GDM1 (cell line): ENCODE measurements at regions not wholly inside any gene's neighbourhood (a gene's known extent, or its start where the extent isn't known, plus 50 kb on each side); places are given as distances from the start of the nearest gene placed in this dataset.
A peak's percentile ranks its signal among the peaks of the same experiment; 100 is the strongest.
"Not testable (repeated sequence)": the region's sequence is repeated elsewhere in the genome, so short reads cannot be mapped to it uniquely, and the experiment has no call there.

ENCODE experiments used
- DNase-seq: peaks from one replicate; lab custom pipeline; 2025; lab: John Stamatoyannopoulos, UW

DNA sequence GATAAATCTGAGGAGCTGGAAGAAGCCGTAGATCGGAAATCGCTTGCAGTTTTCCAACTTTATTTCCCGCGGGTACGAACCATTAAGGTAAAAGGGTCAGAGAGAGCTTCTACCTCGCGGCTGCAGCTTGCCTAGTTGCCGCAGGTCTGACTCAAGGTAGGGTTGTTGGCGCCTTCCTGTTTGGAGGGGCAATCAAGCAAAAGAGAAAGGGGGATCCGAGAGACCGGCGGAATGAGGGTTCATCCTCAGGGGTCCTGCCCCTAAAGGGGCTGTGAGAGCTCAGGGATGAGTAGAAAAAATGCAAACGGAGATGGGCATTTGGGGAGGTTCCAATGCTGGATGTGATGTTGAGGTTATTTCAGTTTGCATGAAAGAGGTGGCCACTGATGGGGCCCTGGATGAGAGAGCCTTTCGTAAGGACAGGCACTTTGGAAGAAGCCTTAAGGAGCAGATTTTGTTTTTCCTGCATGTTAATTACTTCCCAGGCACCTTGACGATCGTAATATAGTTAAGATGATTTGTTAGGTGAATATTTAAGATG, 265.4 kb downstream of the CGGBP1 start:
- DNase-seq = peak; percentile 29

DNA sequence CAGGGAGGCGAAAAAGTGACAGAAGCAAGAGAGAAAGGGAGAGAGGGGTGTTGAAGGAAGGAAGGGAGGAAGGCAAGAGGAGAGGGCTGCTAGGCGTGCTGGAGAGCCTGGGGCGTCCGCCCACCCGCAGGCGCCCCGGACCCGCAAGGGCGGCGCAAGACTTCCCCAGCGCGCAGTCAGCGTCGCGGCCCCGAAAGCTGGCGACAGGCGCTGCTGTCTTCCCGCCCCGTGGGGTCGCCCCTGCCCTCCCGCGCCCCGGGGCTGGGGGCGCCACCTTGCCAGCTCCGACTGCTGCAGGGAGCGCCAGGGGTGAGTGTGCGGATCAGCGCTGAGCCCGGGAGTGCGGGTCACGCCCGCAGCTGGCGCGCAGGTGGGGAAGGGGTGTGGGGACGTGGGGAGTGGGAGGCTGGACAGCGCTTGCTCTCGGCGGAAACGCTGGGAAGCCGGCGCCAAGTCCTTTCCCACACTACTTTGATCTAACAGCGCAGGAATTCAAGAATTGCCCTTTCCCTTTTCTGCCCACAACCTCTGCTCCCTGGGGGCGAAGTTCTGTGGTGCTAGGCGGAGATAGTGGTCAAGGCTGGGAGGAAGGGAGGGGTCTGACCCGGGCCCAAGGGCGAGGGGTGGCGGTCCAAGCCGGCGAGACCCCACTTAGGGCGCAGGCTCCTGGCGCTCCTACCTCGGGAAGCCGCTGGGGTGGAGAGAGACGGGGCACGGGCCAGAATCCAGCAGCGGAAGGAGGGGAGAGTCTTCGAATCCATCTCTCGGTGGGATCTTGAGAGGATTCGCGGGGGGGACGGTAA, 266.1 kb downstream of the CGGBP1 start, which contains the start of gene HTR1F:
Gene HTR1F, plus strand, starts transcription at position 173 of the 803 bp plus-strand sequence.
- peak; percentile 68 for DNase-seq

DNA sequence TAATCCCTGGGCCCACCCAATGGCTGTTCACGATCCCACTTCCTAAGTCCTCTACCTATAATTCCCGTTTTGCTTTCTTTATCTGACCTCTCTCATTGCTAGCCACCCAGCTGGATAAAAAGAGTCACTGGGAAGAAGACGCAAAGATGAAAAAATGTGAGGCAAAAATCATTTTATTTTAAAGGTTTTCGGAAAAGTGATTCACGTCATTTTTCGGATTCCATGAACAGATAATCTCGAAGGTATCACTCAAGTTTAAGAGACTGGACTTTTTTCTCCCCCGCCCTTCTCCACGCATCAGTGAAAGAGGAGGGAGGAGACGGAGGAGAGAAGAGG, 266.6 kb downstream of the CGGBP1 start:
- no peak for DNase-seq

DNA sequence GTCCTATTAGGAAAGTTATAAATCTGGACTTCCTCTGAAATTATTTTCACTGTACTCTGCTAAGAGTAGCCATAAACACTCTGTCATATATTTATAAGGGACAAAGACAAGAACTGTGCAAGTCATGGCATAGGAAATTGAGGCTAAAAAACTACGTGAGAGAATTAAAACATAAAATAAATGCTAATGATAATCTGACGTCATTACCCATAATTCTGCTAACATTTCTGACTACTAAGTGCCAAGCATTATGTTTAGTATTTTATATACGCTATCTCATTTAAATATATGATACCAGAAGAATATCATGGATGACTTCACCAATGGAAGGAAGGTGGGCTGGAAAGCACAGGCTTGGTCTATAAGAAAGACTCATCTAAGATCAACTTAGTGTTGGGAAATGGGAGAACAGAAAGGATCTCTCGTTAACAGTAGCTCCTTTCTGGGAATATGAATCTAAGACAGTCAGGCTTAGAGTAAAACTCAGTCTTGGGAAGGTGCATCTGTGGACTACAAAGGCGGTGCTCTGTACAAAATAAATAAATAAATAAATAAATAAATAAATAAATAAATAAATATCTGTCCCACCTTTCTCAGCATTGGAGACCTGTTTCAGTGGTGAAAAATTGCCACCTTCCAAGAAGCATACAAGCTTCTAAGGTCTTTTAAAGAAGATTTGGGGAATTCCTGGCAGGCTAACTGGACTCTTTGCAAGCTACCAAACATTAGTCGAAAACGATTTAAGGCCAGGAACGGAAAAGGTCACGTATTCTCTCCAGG, 267.4 kb downstream of the CGGBP1 start:
- no peak for DNase-seq

DNA sequence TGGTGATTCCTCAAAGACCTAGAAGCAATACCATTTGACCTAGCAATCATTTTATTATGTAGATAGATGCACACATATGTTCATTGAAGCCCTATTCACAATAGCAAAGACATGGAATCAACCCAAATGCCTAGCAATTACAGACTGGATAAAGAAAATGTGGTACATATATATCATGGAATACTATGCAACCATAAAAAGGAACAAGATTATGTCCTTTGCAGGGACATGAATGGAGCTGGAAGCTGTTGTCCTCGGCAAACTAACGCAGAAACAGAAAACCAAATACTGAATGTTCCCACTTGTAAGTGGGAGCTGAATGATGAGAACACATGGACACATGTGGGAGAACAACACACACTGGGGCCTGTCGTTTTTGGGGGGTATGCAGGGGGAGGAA, 269.8 kb downstream of the CGGBP1 start:
- DNase-seq = not testable (repeated sequence)

DNA sequence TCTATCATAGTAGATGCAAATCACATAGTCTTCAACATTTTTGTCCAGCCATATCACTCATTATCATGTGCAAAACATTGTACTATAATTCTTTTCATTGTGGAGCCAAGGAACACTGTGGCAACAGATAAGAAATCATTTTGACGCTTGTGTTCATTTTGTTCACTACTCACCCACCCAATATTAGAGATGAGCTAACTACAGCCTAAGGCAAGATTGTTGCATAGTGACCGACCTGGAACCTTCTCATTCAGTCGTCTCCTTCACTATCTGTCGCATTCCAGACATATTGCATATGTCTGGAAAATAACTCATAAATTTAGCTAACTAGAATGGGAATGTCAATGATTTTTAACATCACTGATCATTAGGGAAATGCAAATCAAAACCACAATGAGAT, 270.3 kb downstream of the CGGBP1 start:
- DNase-seq = no peak

DNA sequence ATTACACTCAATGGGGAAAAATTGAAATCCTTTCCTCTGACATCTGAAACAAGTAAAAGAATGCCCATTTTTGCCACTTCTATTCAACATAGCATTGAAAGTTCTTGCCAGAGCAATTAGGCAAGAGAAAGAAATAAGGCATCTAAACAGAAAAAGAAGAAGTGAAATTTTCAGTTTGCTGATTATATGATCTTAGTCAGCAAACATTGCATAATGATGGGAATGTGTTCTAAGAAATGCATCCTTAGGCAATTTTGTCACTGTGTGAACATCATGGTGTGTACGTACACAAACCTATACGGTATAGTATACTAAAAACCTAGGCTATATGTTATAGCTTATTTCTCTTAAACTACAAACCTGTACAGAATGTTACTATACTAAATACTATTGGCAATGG, 278.0 kb downstream of the CGGBP1 start:
- DNase-seq = no peak

DNA sequence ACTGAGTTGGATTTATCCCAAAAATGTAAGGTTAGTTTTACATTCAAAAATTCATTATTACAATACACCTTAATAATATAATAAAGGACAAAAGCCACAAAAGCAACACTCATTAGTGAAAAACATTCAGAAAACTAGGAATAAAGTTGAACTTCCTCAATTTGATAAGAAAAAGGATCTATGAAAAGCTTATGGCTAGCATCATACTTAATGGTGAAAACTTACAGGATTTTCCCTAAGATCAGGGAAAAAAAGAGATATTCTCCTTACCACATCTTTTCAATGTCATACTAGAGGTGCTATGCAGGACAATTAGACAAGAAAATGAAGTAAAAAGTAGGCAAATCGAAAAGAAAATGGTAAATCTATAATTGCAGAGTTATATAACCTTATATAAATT, 279.9 kb downstream of the CGGBP1 start:
- DNase-seq = no peak

DNA sequence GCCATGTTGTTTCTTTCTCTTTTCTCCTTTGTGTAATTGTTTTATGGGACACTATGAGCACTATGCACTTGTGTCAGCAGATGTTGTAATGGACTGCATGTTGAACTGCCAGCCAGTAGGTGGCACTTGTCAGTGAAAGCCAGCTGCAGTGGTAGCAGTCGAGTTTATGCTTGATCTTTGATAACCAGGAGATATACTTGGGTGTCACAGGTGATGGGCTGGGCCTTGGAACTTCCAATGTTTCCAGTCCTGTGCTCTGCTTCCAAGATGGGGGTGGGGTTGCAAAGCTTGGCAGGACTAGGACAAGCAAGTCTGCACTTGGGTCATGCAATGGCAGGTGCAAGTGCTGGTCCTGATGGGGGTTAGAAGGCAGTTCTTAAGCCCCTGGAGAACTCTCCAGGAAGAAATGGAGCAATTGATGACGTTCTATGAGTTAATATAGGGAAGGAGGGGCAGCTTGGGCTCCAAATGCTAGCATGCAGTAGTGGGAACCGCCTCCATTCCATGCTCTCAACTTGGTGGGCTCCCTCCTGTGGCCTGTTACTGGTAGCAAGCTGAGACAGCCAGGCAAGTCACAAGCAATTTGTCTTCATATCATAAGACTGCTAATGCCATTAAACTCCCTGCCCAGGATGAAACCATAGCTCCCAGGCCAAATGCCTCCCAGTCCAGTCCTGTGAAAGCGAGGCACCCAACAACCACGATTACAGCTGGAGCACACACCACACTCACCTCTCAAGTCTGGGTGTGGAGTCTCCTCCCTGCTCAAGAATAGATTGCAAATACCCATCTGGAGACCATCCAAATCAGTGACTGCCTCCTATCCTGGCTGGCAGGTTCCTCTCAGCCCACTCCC, 287.2 kb downstream of the CGGBP1 start:
- peak; percentile 25 for DNase-seq

DNA sequence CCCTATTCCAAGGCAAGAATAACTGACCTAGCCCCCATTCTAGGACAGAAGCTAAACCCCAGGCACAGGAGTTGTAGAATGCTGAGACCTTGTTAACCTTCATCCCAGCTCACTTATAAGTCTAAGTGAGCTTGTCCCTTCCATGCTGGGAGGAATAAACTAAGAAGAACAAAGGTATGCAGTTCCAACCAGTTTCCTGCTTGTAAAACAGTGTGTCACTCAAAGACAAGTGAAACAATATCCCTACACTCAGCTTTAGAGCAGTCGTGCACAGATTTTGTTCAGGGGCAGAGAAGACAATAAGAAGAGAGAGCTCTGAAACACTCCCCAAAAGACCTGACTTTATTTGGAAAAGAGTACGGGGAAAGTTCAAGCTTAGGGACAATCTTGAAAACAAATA, 292.1 kb downstream of the CGGBP1 start:
- DNase-seq = no peak

DNA sequence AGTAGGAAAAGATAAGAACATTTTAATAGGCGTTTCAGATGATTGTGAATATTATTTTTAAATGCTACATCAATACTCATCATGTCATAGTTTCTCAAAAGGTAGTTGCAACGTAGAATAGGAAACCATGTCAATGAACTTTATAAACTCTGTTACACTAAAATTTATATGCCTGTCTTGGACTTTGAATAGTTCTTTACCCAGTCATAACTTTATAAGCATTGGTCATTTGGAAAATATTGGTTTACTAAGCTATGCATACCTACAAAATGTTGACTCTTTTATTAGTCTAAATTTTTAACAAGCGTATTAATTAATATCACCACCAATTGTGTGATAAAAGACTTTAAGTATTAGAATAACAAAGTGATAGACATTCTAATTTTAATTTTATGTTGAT, 293.5 kb downstream of the CGGBP1 start:
- DNase-seq = no peak

DNA sequence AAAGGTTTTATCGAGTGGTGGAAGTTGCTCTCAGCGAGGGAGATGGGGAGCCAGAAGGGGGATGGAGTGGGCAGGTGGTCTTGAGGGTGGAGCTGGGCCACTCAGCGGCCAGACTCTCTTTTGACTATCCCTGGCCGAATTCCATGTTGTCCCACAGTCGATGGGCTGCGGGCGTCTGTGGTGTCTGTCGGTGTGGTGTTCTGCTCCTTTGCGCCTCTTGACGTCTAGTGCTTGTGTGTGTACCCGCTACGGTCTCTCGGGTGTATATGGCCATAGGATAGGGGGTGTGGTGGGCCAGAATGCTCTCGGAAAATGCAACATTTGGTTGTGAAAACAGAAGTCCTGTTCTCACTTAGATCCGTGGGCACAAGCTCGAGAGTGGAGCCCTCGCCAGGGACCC, 297.0 kb downstream of the CGGBP1 start:
- DNase-seq = no peak

DNA sequence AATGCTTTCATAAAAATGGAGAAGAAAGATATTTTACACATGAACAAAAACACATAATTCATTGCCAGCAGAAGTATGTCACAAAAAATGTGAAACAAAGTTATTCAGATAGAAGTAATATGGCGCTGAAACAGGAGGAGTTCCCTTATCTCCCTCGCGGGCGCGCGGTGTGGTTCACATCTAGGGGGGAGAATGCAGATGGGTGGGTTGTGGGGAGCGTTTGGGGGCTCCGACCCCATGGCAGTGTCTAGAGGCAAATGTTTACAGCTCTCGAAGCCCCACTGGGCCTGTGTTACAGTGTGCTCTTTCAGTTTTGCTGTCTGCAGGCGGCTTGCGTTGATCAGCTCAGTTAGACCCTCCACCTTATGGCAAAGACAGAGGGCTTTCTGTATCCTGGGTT, 297.5 kb downstream of the CGGBP1 start:
- DNase-seq = no peak

DNA sequence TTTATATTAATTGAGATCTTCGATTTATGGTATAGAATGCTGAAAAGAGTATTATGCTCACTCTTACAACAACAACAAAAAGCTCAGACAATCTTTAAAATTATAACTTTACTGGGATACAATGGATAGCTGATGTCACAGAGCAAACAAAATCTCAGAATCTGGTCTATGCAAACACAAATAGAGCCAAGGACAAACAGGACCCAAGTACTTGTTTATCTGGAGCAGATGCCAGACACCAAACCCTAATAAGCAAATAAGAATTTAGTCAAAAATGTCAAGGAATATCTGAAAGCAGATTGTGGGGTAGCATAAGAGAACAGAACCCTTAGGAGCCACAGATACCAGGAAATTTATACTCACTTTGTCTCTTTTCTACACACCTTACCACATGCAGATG, 302.2 kb downstream of the CGGBP1 start:
- no peak for DNase-seq

DNA sequence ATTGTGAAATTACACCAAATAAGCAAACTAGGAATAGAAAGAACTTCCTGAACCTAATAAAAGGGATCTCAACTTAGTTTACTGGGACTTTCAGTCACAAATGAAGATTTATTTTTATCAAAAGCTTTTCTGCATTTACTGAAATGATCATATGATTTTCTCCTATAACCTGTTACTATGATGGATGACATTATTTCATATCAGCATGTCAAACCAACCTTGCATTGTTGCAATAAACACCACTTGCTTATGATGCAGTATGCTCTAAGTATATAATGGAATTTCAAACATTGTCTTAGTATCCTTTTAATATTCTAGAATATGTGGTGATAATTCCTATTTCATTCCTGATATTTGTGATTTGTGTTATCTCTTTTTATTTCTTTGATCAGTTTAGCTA, 303.0 kb downstream of the CGGBP1 start:
- no peak for DNase-seq

DNA sequence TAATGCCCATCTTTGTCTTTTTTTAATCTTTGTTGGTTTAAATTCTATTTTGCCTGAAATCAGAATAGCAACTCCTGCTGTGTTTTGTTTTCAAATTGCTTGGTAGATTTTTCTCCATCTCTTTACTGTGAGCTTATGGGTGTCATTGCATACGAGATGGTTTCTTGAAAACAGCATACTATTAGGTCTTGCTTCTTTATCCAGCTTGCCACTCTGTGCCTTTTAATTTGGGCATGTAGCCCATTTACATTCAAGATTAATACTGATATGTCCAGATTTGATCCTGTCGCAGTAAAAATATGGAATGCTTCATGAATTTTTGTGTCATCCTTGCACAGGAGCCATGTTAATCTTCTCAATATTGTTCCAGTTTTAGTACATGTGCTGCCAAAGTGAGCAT, 316.6 kb downstream of the CGGBP1 start:
- no peak for DNase-seq

DNA sequence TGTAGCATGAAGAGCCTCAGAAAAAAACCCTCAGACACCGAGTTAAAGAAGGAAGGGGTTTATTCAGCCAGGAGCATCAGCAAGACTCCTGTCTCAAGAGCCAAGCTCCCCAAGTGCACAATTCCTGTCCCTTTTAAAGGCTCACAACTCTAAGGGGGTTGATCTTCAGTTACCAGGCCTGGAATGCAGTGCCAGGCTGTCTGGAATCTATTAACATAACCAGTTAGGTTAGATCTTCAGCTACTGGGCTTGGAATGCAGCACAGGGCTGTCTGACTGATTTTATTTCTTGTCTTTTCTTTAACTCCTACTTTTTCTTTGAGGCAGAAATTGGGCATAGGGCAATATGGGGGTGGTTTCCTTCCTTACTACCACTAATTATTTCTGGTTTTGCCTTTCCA, 317.9 kb downstream of the CGGBP1 start:
- DNase-seq = not testable (repeated sequence)

DNA sequence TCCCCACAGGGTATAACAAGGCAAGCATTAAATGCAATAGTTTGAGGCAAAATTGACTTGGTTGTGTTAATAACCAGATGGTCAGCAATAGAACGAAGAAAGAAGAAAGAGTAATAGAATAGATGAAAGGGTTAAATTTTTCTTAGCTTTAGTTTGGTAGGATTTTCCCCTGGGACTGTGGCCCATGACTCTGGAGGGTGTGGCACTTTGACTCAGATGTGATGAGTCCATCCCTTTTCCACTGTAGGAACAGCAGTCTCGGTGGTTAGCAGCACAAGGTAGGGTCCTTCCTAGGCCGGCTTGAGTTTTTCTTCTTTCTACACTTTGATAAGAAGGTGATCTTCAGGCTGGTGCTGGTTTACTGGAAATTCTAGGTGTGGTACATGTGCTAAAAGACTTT, 321.0 kb downstream of the CGGBP1 start:
- DNase-seq = not testable (repeated sequence)

DNA sequence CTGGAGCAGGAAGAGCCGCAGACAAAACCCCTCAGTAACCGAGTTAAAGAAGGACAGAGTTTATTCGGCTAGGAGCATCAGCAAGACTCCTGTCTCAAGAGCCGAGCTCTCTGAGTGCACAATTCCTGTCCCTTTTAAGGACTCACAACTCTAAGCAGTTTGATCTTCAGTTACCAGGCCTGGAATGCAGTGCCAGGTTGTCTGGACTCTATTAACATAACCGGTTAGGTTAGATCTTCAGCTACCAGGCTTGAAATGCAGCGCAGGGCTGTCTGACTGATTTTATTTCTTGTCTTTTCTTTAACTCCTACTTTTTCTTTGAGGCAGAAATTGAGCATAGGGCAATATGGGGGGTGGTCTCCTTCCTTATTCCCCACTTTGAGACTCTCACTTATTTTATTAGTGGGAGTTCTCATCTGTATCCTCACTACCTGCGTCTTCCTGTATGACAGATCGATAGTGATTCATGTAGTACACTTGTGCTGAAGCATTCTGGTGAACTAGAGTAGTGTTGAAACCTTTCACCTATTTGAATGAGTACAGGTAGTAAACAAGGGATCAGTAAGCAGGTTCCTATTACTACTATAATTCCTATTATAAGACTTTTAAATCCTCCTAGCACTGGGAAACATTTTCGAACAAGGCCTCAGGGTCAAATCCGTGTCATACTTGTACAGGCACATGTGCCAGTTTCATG, 325.0 kb downstream of the CGGBP1 start:
- DNase-seq = no peak

DNA sequence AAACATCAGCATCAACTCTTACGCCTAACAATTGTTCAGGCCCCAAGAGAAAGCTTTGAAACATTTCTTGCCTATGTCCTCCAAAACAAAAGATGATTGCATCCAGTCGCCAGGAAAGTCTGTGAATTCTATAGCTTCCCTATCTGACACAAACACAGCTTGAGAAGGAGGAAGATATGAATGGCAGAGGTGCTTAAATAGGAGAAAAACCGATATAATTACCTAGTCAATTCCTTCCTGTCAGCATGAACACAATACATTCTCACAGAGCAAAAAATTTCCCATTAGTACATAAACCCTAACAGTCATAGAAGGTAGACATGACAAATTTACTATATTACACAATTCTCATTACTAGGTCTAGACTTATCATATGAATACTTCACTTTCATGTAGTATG, 326.5 kb downstream of the CGGBP1 start:
- peak; percentile 16 for DNase-seq

DNA sequence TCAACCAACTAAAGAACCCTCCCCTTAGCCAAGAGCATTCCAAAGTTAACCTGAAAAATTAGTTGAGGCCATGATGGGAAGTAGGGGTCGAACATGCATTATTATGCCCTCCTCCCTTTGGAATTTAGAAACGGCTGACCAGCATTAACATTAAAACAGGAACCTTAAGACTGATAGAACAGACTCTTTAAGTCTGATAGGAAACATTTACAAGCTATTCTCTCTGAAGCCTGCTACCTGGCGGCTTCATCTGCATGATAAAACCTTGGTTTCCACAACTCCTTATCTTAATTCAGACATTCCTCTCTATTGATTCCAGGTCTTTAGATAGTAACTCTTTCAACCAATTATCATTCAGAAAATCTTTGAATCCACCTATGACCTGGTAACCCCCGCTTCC, 331.0 kb downstream of the CGGBP1 start:
- DNase-seq = no peak

DNA sequence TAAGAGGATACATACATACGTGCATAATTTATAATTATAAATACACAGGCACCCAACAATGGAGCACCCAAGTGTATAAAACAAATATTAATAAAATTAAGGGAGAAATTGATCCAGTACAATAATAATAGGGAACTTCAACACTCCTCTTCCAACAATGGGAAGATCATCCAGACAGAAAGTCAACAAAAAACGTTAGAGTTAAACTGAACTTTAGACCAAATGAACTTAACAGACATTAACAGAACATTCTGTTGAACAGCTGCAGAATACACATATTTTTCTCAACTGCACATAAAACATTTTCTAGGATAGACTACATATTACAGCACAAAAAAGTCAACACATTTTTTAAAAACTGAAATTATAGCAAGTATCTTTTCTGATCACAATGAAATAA, 339.7 kb downstream of the CGGBP1 start:
- DNase-seq = no peak
